NCI-H510A treated with DMSO at 0.1 percent for 48 hours (cell line): ENCODE measurements at regions not wholly inside any gene's neighbourhood (a gene's known extent, or its start where the extent isn't known, plus 50 kb on each side); places are given as distances from the start of the nearest gene placed in this dataset.

Experiments used
- DNase-seq: peaks from one replicate; lab custom pipeline; 2025; lab: John Stamatoyannopoulos, UW

- DNase-seq: no peak
Measured at GRCh38 chr1:34701326-34702060, 53.4 kb upstream of the GJB5 start.
